Skeletal muscle satellite cell (primary cell): ENCODE measurements at regions not wholly inside any gene's neighbourhood (a gene's known extent, or its start where the extent isn't known, plus 50 kb on each side); places are given as distances from the start of the nearest gene placed in this dataset.
"Not testable (repeated sequence)": the region's sequence is repeated elsewhere in the genome, so short reads cannot be mapped to it uniquely, and the experiment has no call there.

Experiments used
- H3K27me3 ChIP-seq: 2 replicates; pipeline ENCODE4 v1.7.0; 2013; ENCODE audit warnings: low read length; ENCODE audit not compliant: control insufficient read depth, insufficient read depth
- H3K36me3 ChIP-seq: 2 replicates; pipeline ENCODE4 v1.7.0; 2013; ENCODE audit warnings: mild to moderate bottlenecking, control low read depth, low read length; ENCODE audit not compliant: insufficient read depth
- H3K4me1 ChIP-seq: 2 replicates; pipeline ENCODE4 v1.7.0; 2013; ENCODE audit warnings: low read length; ENCODE audit not compliant: control insufficient read depth, insufficient read depth
- H3K4me2 ChIP-seq: 2 replicates; pipeline ENCODE4 v1.7.0; 2013; ENCODE audit warnings: mild to moderate bottlenecking, low read length
- H3K4me3 ChIP-seq: 2 replicates; pipeline ENCODE4 v1.7.0; 2013; ENCODE audit warnings: low read length
- H3K9ac ChIP-seq: 2 replicates; pipeline ENCODE4 v1.7.0; 2013; ENCODE audit warnings: mild to moderate bottlenecking, low read depth, low read length, moderate library complexity
- H3K9me3 ChIP-seq: replicated peaks from 2 replicates; pipeline ENCODE4 v1.7.0; 2013; ENCODE audit warnings: mild to moderate bottlenecking, control low read depth, low read length

- Histone ChIP-seq H3K9me3 (no peaks in the 10 kb centered on the region), H3K36me3 (no peaks in the 10 kb centered on the region), H3K4me2 (no peak overlapping the region), H3K9ac (no peak overlapping the region), H3K4me1 (no peaks in the 10 kb centered on the region), H3K27me3 (peaks cover 69% of the 10 kb centered on the region), H3K4me3 (no peak overlapping the region)
These were observed 88.3 kb downstream of the BAMBI start for GRCh38 chr10:28765641-28766040.

GRCh38 chr10:28768227-28768626 is 90.9 kb downstream of the BAMBI start:
- Histone ChIP-seq H3K9ac (no peak overlapping the region), H3K9me3 (no peaks in the 10 kb centered on the region), H3K4me3 (no peak overlapping the region), H3K4me2 (no peak overlapping the region), H3K27me3 (peaks cover 48% of the 10 kb centered on the region), H3K4me1 (no peaks in the 10 kb centered on the region), H3K36me3 (no peaks in the 10 kb centered on the region)

GRCh38 chr10:28769091-28769604 is 91.8 kb downstream of the BAMBI start:
- no peaks in the 10 kb centered on the region for H3K9me3 ChIP-seq
- no peak overlapping the region for H3K4me3 ChIP-seq
- H3K4me2 ChIP-seq = no peak overlapping the region
- H3K9ac ChIP-seq = no peak overlapping the region
- no peaks in the 10 kb centered on the region for H3K4me1 ChIP-seq
- H3K36me3 ChIP-seq = no peaks in the 10 kb centered on the region
- peaks cover 39% of the 10 kb centered on the region for H3K27me3 ChIP-seq

- not testable (repeated sequence) for H3K9ac ChIP-seq, H3K36me3 ChIP-seq, H3K4me2 ChIP-seq, H3K9me3 ChIP-seq, H3K4me3 ChIP-seq, H3K4me1 ChIP-seq
- peaks cover 26% of the 10 kb centered on the region for H3K27me3 ChIP-seq
These were observed 94.3 kb downstream of the BAMBI start for GRCh38 chr10:28771580-28772090.

- no peaks in the 10 kb centered on the region for H3K9me3 ChIP-seq
- H3K4me1 ChIP-seq = no peaks in the 10 kb centered on the region
- H3K4me3 ChIP-seq = no peak overlapping the region
These were observed 97.0 kb downstream of the BAMBI start for GRCh38 chr10:28774051-28774995.

GRCh38 chr10:28775773-28776172 is 98.5 kb downstream of the BAMBI start:
- Histone ChIP-seq H3K4me2 (no peak overlapping the region), H3K4me1 (no peaks in the 10 kb centered on the region), H3K9ac (no peak overlapping the region), H3K9me3 (no peaks in the 10 kb centered on the region), H3K27me3 (no peaks in the 10 kb centered on the region), H3K36me3 (no peaks in the 10 kb centered on the region), H3K4me3 (no peak overlapping the region)

More at GRCh38 chr10:28774051-28774995, 97.0 kb downstream of the BAMBI start:
- Histone ChIP-seq H3K36me3 (no peaks in the 10 kb centered on the region), H3K9ac (no peak overlapping the region), H3K4me2 (no peak overlapping the region), H3K27me3 (peaks cover 1% of the 10 kb centered on the region)

- no peaks in the 10 kb centered on the region for H3K4me1 ChIP-seq
- H3K9me3 ChIP-seq = no peaks in the 10 kb centered on the region
- no peaks in the 10 kb centered on the region for H3K27me3 ChIP-seq
- no peak overlapping the region for H3K9ac ChIP-seq
- H3K4me2 ChIP-seq = no peak overlapping the region
- H3K36me3 ChIP-seq = no peaks in the 10 kb centered on the region
- no peak overlapping the region for H3K4me3 ChIP-seq
These were observed 99.2 kb downstream of the BAMBI start for GRCh38 chr10:28776519-28776918.

DNA sequence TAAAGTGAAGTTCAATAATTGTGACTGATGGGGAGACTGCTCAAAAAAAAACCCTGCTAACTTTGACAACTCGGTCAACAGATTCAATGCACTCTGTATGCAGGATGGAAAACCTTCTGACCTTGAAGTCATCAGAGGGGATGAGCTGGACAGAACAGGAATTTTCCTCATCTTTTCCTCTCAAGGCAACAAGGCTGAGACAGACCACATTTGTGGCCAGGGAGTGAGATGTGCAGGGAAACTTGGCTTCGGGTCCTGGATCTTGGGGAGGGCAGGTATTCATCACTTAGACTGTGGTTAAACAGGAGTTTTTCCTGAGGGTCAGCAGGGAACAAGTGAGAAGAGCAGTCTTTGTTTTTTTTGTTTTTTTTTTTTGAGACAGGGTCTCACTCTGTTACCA is 100.6 kb downstream of the BAMBI start:
- Histone ChIP-seq H3K27me3 (no peaks in the 10 kb centered on the region), H3K4me2 (no peak overlapping the region), H3K4me3 (no peak overlapping the region), H3K36me3 (no peaks in the 10 kb centered on the region), H3K9me3 (no peaks in the 10 kb centered on the region), H3K4me1 (no peaks in the 10 kb centered on the region), H3K9ac (no peak overlapping the region)

DNA sequence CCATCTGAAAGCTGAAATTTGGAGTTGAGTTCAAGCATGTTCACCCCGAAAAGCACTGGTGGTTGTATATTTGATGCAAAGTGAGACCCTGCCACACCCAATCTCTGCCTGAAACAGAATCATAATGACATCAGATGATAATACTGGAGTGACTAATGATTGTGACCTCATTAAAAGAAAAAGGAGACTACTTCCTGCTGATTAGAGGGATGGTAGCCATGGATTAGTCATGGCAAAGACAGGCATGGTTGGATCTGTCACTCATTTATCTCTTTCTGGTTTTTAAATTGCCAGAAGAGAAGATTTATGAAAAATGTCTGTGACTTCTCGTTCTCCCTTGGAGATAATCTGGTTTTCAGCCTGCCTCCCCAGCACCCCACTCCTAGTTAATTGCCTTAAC is 101.2 kb downstream of the BAMBI start:
- no peak overlapping the region for H3K9ac ChIP-seq
- H3K4me3 ChIP-seq = no peak overlapping the region
- H3K4me2 ChIP-seq = no peak overlapping the region
- H3K36me3 ChIP-seq = no peaks in the 10 kb centered on the region
- no peaks in the 10 kb centered on the region for H3K9me3 ChIP-seq
- H3K4me1 ChIP-seq = no peaks in the 10 kb centered on the region
- peaks cover 5% of the 10 kb centered on the region for H3K27me3 ChIP-seq

GRCh38 chr10:28781296-28781695 is 104.0 kb downstream of the BAMBI start:
- no peaks in the 10 kb centered on the region for H3K4me1 ChIP-seq
- H3K9me3 ChIP-seq = no peaks in the 10 kb centered on the region
- no peak overlapping the region for H3K4me2 ChIP-seq
- peaks cover 19% of the 10 kb centered on the region for H3K27me3 ChIP-seq
- no peaks in the 10 kb centered on the region for H3K36me3 ChIP-seq
- no peak overlapping the region for H3K9ac ChIP-seq
- H3K4me3 ChIP-seq = no peak overlapping the region

DNA sequence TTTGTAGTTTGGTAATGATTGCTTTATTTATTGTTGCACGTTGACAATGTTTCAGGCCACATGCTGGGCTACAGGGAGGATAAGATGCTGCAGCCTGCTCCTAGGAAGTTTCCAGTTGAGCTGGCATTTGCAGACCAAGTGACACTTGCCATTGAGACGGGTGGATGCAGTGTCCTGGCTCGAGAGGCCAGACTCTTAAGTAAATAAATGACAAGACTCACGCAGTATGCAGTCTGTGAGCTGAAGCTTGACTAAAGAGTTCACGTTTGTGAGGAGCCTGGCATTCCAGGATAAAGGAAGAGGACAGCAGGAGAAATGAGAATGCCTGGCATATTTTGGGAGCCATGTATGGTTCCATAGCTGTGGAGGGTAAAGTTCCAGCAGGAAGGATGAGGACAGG is 105.8 kb downstream of the BAMBI start:
- Histone ChIP-seq H3K9me3 (no peaks in the 10 kb centered on the region), H3K9ac (no peak overlapping the region), H3K4me2 (no peak overlapping the region), H3K27me3 (peaks cover 31% of the 10 kb centered on the region), H3K4me1 (no peaks in the 10 kb centered on the region), H3K36me3 (no peaks in the 10 kb centered on the region), H3K4me3 (no peak overlapping the region)

DNA sequence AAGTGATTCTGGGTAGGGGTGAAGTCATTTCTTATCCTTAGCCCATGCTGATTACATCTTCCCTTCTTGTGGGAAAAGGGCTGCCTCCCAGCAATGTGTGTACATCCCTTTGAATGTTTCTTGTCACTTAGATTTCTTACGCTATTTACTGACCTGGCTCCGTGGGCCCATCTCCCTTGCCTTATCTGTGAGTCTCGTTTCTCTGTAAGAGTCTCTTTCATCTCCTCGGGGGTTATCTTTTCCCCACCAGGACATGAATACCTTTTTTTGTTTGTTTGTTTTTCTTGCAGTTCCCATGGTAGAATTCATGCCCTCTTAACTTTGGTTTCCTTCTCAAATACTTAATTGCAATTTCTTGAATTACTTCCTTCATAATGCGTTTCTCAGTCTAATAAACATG is 107.7 kb downstream of the BAMBI start:
- Histone ChIP-seq H3K9ac (no peak overlapping the region), H3K4me2 (no peak overlapping the region), H3K36me3 (no peaks in the 10 kb centered on the region), H3K9me3 (no peaks in the 10 kb centered on the region), H3K27me3 (peaks cover 49% of the 10 kb centered on the region), H3K4me1 (no peaks in the 10 kb centered on the region), H3K4me3 (no peak overlapping the region)
